GM21737 (cell line): ENCODE measurements at regions not wholly inside any gene's neighbourhood (a gene's known extent, or its start where the extent isn't known, plus 50 kb on each side); places are given as distances from the start of the nearest gene placed in this dataset.

Source experiments
- ATAC-seq: cut with Tn5 transposase; IDR thresholded peaks from one replicate; pipeline ENCODE4 v1.9.1; 2021; ENCODE audit warnings: mild to moderate bottlenecking, moderate library complexity; ENCODE audit not compliant: unreplicated experiment

DNA sequence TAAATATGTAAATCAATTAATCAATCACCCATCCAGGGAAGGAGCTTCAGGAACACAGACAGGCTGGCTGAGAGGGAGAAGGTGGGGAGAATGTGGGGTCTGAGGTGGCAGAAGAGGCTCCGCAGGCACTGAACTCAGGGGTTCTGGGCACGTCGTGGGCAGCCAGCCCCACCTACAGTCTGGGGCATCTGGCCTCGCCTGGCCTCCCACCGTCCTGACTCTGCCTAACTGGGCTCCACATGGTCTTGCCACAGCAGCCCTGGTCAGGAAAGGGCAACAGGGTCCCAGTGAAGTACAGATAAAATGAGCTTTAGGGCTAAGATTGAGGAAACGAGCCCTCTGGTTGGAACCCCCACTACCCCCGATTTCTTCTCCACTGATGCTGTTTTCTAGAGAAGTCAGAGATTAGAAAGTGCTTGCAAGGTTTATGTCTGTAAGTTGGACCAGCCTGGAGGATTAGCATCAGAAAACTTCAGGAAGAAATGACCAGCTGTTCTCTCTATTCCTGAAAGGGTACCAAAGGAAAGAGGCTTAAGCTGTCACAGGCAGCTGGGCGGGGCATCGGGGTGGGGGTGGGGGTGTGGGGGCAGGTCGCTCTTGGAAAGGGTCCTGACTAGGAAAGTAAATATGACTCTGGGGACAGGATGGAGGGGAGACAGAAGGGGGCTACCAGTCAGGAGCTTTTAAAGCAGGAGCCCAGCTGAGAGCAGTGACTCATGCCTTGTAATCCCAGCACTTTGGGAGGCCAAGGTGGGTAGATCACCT, 261.7 kb downstream of the BUD13 start:
- ATAC-seq = no peak

DNA sequence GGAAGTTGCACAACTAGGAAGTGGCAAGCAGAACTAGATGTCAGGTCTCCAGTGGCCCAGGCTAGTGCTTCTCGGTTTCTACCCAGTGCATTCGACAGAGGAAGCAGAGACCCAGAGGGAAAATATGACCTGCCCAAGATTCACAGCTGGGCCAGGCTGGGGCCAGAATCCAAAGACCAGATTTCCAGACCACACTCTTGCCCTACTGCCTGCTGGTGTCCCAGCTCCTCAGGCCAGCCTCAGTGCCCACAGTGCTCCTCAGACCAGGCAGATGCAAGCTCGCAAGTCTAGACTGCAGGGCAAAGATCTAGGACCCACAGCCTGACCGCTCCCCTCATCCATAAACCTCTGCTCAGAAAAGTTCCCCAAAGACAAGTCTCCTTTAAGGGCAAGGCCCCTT, 262.6 kb downstream of the BUD13 start:
- no peak for ATAC-seq

DNA sequence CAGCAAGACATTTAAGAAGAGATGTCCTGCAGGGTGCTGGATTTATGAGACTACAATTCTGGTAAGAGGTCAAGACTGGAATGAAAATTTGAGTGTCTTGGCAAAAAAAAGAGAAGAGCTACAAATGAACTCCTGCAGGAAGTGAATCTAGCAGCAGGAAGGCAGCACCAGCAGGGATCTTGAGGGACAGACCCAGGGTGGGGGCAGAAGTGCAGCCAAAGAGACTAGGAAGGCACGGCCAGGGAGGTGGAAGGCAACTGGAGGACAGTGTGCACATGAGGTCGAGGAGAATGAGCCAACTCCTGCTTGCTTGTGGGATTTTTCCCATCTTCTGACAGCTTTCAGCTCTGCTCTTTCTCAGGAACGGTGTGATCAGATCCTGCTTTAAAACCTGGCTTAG, 263.2 kb downstream of the BUD13 start:
- no peak for ATAC-seq

GRCh38 chr11:116507849-116508695, 264.7 kb downstream of the BUD13 start:
- no peak for ATAC-seq

DNA sequence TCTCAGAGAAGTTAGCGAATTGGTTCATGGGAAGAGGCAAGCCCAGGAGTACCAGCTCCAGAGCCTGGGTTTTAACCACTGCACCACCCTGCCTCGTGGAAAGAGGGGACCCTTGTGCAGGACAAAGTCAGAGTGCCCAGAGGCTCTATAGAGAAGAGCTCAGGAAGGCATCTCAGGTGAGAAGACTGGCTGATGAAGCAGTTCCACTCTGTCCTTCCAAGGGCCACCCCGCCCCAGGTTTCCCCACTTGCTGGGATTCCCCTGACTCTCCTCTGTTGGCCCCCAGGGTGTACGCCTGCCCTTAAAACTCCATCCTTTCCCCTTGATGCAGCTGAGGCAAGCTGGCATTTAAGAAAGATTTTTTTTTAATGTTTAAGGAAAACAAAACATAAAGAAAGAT, 265.8 kb downstream of the BUD13 start:
- ATAC-seq = no peak

DNA sequence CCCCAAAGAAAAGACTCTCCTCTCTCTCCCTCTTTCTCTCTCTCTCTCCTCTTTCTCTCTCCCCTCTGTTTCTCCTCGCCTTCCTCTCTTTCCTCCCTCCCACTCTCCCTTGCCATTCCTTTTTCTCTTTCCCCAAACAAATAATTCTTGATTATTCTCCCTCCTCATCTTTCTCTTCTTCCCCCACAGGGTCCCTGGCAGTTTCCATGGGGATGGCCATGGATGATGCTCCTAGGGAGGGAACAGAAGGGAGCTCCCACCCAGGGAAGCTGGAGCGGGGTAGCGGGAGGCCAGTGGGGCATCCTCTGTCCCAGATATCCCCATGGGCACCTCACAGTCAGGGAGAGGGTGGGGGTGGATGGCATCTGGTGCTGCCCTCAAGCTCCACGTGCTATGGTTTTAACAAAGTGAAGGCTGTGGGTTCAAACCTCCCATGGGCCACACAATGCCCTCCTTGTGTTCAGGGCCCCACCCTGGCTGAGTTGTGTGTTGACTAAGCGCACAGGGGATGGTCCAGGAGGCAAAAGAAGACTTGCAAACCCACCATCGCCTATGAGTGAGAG, 266.4 kb downstream of the BUD13 start:
- no peak for ATAC-seq

DNA sequence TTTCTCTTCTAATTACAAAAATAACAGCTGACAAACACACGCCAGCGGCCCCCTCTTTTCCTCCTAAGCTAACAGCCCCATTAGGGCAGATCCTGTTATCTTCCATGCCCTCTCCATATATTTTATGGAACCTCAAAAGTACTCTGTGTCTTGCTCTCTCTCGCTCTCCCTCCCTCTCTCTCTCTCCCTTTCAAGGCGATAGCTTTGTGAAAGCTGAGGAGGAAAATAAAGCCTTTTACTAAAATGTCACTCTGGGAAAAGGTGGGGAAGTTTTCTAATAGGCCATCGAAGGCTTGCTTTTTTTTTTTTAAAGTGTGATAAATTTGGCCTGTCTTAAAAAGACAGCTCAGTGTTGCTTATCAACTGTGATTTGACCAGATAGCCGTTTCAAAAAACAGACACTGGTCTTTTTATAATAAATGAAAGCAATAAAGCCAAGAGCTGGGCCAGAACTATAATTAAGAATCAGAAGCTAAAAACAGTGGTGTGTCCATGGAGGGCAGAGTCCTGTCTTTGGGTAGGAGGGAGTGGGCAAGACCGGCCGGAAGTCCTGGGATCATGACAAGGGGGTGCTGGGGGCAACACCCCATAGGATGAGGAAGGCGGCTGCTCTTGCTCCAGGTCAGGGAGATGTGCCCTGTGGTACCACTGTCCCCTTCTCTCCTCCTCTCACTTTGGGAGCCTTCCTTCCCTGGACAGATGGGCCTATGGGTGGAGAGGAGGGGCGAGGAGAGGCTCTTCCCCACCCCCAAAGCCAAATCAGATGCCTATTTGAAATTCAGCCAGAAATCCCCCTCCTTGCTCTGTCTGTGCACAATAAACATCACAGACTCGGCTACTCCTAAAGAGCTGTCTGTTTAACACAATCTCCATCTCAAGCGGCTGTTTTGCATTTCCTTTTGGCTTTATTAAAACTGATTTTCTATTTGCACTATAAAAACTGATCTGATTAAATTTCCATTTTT, 267.2 kb downstream of the BUD13 start:
- ATAC-seq = no peak

DNA sequence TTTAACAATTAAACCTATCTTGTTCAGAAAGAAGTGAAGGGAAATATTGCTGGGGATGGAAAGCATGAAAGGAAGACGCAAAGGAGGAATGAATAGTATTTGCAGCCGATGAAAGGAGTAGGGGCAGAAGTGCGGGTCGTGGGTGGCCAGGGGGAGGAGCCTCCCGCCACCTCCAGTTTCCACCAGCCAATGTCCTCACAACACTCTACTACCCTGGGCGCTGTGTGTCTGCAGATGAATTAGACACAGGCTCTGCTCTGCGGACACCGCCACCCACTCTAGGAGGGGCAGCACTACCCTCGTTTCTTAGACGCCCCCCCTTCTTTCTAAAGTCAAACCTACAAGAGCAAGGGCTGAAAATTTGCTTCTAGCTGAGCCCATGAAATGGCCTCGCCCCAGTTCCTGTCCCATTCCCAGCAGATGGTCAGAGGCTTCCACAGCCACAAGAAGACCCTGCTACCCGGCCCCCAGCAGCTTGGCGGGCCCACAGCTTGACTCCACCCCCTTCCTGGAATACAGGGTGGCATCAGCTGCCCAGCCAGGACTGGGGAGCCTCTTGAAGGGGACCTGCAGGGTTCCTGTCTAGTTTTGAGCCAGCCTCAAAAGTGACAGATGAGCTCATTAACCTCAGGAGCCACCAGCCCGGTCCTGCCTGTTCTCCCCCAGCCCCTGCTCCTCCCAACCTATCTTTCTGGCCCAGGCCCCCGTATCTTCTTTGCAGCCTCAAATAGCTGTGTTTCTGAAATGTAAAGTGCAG, 268.1 kb downstream of the BUD13 start:
- no peak for ATAC-seq

DNA sequence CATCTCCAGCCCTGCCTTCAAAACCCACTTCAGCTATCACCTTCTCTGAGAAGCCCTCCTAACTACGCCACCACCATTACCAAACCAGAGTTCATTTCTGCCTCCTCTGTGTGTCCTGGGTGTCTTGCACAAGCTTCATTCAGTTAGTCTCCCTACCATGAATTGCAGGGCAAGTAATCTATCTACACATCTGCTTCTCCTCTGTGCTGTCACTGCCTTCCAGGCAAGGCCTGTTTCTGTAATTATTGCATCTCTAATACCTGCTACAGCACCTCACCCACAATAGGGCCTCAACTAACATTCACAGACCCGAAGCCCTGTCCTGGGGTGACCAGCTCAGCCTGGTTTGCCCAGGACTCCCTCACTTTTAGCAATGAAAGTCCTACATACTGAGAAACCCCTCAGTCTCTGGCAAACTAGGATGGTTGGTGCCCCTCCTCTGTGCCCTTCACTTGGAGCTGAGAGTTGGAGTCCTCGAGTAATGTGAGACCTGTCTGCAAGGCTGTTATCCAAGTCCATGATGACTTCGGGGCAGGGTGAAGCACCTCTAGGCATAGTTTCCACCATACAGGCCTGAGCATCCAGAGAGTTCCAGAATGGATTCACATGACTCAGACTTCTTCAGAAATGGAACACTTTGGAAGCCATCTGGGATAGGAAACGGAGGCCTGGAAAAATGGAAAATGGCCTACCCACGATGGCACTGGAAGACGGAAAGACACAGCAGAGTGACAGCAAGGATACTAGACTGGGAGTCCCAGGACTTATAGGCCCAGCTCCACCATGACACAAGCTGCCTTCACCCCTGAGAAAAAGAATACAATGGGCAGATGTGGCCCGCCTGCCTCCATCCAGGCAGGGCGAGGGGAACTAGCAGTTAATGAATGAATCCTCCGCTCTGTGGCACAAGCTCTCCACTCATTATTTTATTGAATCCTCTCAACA, 269.3 kb downstream of the BUD13 start:
- ATAC-seq = no peak

DNA sequence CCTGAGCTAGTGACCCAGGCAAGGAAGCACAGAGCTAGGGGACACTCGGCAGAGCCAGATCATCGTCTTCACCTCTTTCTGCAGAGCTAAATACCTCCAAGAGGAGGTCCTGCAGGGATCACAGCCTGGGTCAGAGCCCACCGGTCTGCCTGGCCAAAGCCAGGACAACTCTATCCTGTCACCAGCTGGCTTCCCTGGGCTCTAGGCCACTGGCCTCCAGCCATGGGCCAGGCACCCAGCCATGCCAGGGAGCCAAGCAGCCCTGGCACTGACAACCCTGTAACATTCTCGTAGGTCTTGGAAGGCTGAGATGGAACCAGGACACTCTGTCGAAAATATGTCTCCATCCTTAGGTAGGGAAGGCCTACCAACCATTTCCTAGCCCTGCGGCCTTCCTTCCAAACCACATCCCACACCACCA, 270.1 kb downstream of the BUD13 start:
- ATAC-seq = no peak

DNA sequence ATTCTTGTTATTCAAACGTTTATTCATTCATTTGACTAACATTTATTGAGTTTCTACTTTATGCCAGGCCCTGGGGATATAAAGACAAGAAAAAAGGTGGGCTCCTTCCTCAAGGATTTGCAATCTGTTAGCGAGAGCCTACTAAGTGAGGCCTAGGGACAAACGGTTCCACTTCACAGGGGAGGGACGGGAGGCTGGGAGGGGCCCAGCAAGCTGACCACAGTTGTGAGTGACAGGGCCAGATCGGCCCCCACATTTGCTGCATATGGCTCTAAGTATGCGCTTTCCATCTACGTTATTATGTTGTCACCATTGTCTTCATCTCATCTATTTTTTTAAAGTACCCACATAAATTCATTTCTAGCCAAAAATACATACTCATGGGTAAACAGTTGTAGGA, 271.1 kb downstream of the BUD13 start:
- ATAC-seq = no peak

GRCh38 chr11:116500947-116501602, 271.7 kb downstream of the BUD13 start:
- no peak for ATAC-seq

- ATAC-seq = no peak
Observed at GRCh38 chr11:116500026-116500946, 272.5 kb downstream of the BUD13 start.

GRCh38 chr11:116499396-116500003, 273.3 kb downstream of the BUD13 start:
- no peak for ATAC-seq

- no peak for ATAC-seq
Observed at GRCh38 chr11:116498161-116498560, 274.6 kb downstream of the BUD13 start.

- no peak for ATAC-seq
Observed at GRCh38 chr11:116492600-116492999, 280.2 kb downstream of the BUD13 start.

DNA sequence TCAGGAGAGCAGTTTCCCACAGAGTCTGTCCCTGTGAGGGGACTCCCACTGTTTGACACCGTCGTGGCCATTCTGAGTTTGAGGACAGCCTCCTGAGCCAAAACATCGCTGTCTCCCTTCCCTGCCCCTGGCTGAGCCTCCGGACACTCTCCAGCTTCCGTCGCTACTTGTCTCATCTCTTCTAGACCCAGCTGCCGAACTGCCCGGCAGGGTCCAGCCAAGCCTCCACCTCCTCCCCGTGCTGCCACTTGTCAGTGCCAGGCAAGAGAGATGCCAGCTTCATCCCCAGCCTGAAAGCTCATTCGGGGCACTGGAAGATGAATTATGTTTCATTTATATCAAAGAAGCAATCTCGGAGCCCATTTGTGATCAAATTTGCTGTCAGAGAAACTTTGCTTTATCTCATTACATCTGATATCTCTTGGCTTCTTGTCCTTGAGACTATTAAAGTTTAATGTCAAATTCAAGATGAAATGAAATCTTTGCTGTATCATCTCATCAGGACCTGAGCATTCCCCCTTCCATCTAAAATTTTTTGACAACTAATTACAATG, 283.9 kb downstream of the BUD13 start:
- ATAC-seq = no peak
